Endothelial cell of umbilical vein (primary cell): ENCODE measurements at regions not wholly inside any gene's neighbourhood (a gene's known extent, or its start where the extent isn't known, plus 50 kb on each side); places are given as distances from the start of the nearest gene placed in this dataset.

Source experiments
- BruUV-seq: library from RNA; stranded (reverse); fragments of 400-500 nt; replicated peaks from 2 replicates; lab custom pipeline; 2021; lab: Mats Ljungman, UMichigan
- CTCF ChIA-PET: fragments of 300-600, 350-600 bp; sonication (Branson Sonifier 250); formaldehyde crosslinking; loops from one replicate; lab custom pipeline; 2021; ENCODE audit warnings: antibody characterized with exemption, inconsistent platforms; lab: Charles Lee
- POLR2A ChIA-PET: fragments of 300-600, 350-600 bp; sonication (Branson Sonifier 250); formaldehyde crosslinking; loops from one replicate; lab custom pipeline; 2021; ENCODE audit warnings: antibody characterized with exemption, inconsistent platforms; lab: Charles Lee
- DNase-seq: peaks from one replicate; pipeline ENCODE4 v3.0.0-alpha.2; 2011; ENCODE audit warnings: low read depth, low spot score
- FAIRE-seq: peaks from 2 replicates; lab custom pipeline; 2011; peaks lifted over from hg19 to GRCh38; lab: Jason Lieb, UNC
- H2AFZ ChIP-seq: 2 replicates; pipeline ENCODE4 v1.6.0; 2012; ENCODE audit warnings: low read depth, low read length, control low read depth, inconsistent platforms
- H3K27ac ChIP-seq: 2 replicates; pipeline ENCODE4 v1.5.1; 2011; ENCODE audit warnings: low read depth, mild to moderate bottlenecking, control low read depth, low read length, moderate library complexity; ENCODE audit not compliant: insufficient read depth
- H3K27me3 ChIP-seq, 2 experiments: 2 replicates each; pipeline versions ENCODE4 v1.6.0 to v1.6.1; 2011; ENCODE audit warnings: low read length in 2 of 2, mixed read lengths in 1 of 2; ENCODE audit not compliant: control insufficient read depth in 2 of 2, insufficient read depth in 2 of 2
- H3K36me3 ChIP-seq, 2 experiments: 2 replicates in 1 of 2; 3 replicates in 1 of 2; pipeline ENCODE4 v1.5.1; 2011; ENCODE audit warnings: low read length in 2 of 2, mild to moderate bottlenecking in 1 of 2, moderate library complexity in 1 of 2; ENCODE audit not compliant: control insufficient read depth in 2 of 2, insufficient read depth in 2 of 2; ENCODE audit errors: extremely low read depth in 1 of 2
- H3K4me1 ChIP-seq: 3 replicates; pipeline ENCODE4 v1.5.1; 2011; ENCODE audit warnings: mild to moderate bottlenecking, low read length; ENCODE audit not compliant: control insufficient read depth, insufficient read depth; ENCODE audit errors: extremely low read depth
- H3K4me2 ChIP-seq: 2 replicates; pipeline ENCODE4 v1.6.1; 2011; ENCODE audit warnings: low read length, control low read depth, mixed read lengths; ENCODE audit not compliant: insufficient read depth
- H3K4me3 ChIP-seq, 3 experiments: fragments of 200-600 bp in 1 of 3; sonication (generic), shearing (Covaris generic) in 1 of 3; replicated peaks in 1 of 3; 2 replicates each; pipeline ENCODE4 v1.5.1; 2011 to 2016; ENCODE audit warnings: control low read depth in 3 of 3, low read length in 3 of 3, mild to moderate bottlenecking in 2 of 3, inconsistent platforms in 1 of 3, low read depth in 1 of 3, moderate library complexity in 1 of 3; ENCODE audit not compliant: insufficient read depth in 1 of 3
- H3K79me2 ChIP-seq: 2 replicates; pipeline ENCODE4 v1.6.0; 2012; ENCODE audit warnings: low read length, inconsistent platforms; ENCODE audit not compliant: control insufficient read depth, insufficient read depth
- H3K9ac ChIP-seq: replicated peaks from 2 replicates; pipeline ENCODE3; 2011; ENCODE audit warnings: low read length, control low read depth; ENCODE audit not compliant: insufficient read depth; ENCODE audit errors: extremely low read depth
- H3K9me1 ChIP-seq: replicated peaks from 3 replicates; pipeline ENCODE4 v1.6.0; 2011; ENCODE audit warnings: mild to moderate bottlenecking, low read length; ENCODE audit not compliant: control insufficient read depth, insufficient read depth; ENCODE audit errors: extremely low read depth
- H3K9me3 ChIP-seq: replicated peaks from 2 replicates; pipeline ENCODE4 v1.5.1; 2012; ENCODE audit warnings: low read length, inconsistent platforms; ENCODE audit not compliant: control insufficient read depth, insufficient read depth
- H4K20me1 ChIP-seq: replicated peaks from 2 replicates; pipeline ENCODE3; 2011; ENCODE audit warnings: mild to moderate bottlenecking, low read length; ENCODE audit not compliant: control insufficient read depth, insufficient read depth; ENCODE audit errors: extremely low read depth
- EZH2 ChIP-seq: IDR thresholded peaks from 2 replicates; pipeline ENCODE4 v1.6.1; 2012; ENCODE audit warnings: borderline replicate concordance, low read depth, mild to moderate bottlenecking, moderate library complexity, low read length, inconsistent platforms; ENCODE audit not compliant: severe bottlenecking
- FOS ChIP-seq: IDR thresholded peaks from 2 replicates; pipeline ENCODE4 v1.6.1; 2011; ENCODE audit warnings: mild to moderate bottlenecking, low read length, moderate library complexity, borderline replicate concordance; ENCODE audit not compliant: insufficient read depth
- GATA2 ChIP-seq: IDR thresholded peaks from 2 replicates; pipeline ENCODE4 v1.7.0; 2011; ENCODE audit warnings: low read depth, mild to moderate bottlenecking, moderate library complexity, mixed read lengths, low read length; ENCODE audit not compliant: insufficient read length, insufficient read depth
- JUN ChIP-seq: IDR thresholded peaks from 2 replicates; pipeline ENCODE4 v1.6.1; 2011; ENCODE audit warnings: borderline replicate concordance, low read depth; ENCODE audit not compliant: insufficient read length, insufficient read depth
- MAX ChIP-seq: IDR thresholded peaks from 2 replicates; pipeline ENCODE4 v1.6.1; 2011; ENCODE audit not compliant: insufficient read depth, insufficient read length
- MYC ChIP-seq: IDR thresholded peaks from one replicate; pipeline ENCODE4 v1.6.1; 2011; ENCODE audit warnings: mild to moderate bottlenecking, low read depth, low read length
- POLR2A ChIP-seq: IDR thresholded peaks from 2 replicates; pipeline ENCODE4 v1.6.1; 2012; ENCODE audit warnings: low read depth, mild to moderate bottlenecking, control low read depth, low read length
- POLR2AphosphoS5 ChIP-seq: IDR thresholded peaks from 2 replicates; pipeline ENCODE4 v1.6.1; 2012; ENCODE audit warnings: low read depth, mild to moderate bottlenecking, control low read depth, low read length, moderate library complexity; ENCODE audit not compliant: insufficient read depth
- dilution Hi-C: fragments of 300-500 bp; cut with MboI; formaldehyde crosslinking; loops from one replicate; pipeline ENCODE4 v1.15.0; 2019; ENCODE audit warnings: low sequenced_read_pairs; ENCODE audit not compliant: extremely low pct_ligation_motif_present
- intact Hi-C: fragments of 100-400 bp; cut with micrococcal nuclease; formaldehyde crosslinking; loops from one replicate; pipeline ENCODE4 v1.10.0; 2022
- TF ChIP-seq, protein P1 (sequence below), 2 donors: IDR thresholded peaks; 1 replicate in 1 of 2; 2 replicates in 1 of 2; pipeline ENCODE4 v1.5.1; 2011; ENCODE audit warnings: low read length in 2 of 2, mild to moderate bottlenecking in 2 of 2, moderate library complexity in 2 of 2, control low read depth in 1 of 2, inconsistent platforms in 1 of 2, low read depth in 1 of 2; ENCODE audit not compliant: insufficient read depth in 1 of 2; ENCODE audit errors: extremely low read depth in 1 of 2

GRCh38 chrX:38959736-38960135 lies 158.5 kb downstream of the MID1IP1 start:
- ChIA-PET CTCF (no interaction called here), POLR2A (no interaction called here)
- Histone ChIP-seq H3K27ac (no peak overlapping the region), H3K79me2 (no peaks in the 10 kb centered on the region), H3K4me3 (no peak overlapping the region), H3K27me3 (no peaks in the 10 kb centered on the region), H3K36me3 (no peaks in the 10 kb centered on the region), H3K4me1 (no peaks in the 10 kb centered on the region), H4K20me1 (no peaks in the 10 kb centered on the region), H3K4me2 (no peak overlapping the region), H3K9ac (no peak overlapping the region), H3K9me1 (no peaks in the 10 kb centered on the region), H2AFZ (no peak overlapping the region), H3K9me3 (no peaks in the 10 kb centered on the region)
- no TSS peak for BruUV-seq
- dilution Hi-C loops (no loop called here), intact Hi-C loops (no loop called here)
- DNase-seq: no peak
- TF ChIP-seq GATA2 (no peak), MYC (no peak), MAX (no peak)
- no peak for FAIRE-seq

DNA sequence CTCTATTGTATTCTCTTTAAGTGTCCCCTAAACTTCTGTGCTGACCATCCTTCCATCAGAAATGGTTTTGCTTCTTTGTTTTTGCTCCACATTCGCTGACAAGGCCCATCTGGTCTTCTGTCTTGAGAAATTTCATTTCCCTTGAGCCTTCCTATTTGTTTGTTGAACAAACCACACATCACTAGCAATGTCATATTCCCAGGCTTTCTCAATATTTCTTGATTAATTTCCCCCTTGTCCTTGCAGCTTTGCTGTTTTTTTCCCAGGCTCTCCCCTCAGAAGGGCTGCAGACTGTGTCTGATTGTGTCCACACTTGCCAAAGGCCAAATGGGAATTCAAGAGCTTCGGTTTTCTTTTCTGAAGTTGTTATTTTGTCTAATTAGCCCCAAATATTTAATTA lies 158.9 kb downstream of the MID1IP1 start:
- ChIA-PET POLR2A (no interaction called here), CTCF (no interaction called here)
- Histone ChIP-seq H3K4me1 (no peaks in the 10 kb centered on the region), H3K4me3 (no peak overlapping the region), H2AFZ (no peak overlapping the region), H4K20me1 (no peaks in the 10 kb centered on the region), H3K9ac (no peak overlapping the region), H3K9me1 (no peaks in the 10 kb centered on the region), H3K79me2 (no peaks in the 10 kb centered on the region), H3K4me2 (no peak overlapping the region), H3K27ac (no peak overlapping the region), H3K9me3 (no peaks in the 10 kb centered on the region), H3K27me3 (no peaks in the 10 kb centered on the region), H3K36me3 (no peaks in the 10 kb centered on the region)
- BruUV-seq: no TSS peak
- no peak for DNase-seq
- intact Hi-C loops: no loop called here
- dilution Hi-C loops: no loop called here
- TF ChIP-seq, protein P1, sequence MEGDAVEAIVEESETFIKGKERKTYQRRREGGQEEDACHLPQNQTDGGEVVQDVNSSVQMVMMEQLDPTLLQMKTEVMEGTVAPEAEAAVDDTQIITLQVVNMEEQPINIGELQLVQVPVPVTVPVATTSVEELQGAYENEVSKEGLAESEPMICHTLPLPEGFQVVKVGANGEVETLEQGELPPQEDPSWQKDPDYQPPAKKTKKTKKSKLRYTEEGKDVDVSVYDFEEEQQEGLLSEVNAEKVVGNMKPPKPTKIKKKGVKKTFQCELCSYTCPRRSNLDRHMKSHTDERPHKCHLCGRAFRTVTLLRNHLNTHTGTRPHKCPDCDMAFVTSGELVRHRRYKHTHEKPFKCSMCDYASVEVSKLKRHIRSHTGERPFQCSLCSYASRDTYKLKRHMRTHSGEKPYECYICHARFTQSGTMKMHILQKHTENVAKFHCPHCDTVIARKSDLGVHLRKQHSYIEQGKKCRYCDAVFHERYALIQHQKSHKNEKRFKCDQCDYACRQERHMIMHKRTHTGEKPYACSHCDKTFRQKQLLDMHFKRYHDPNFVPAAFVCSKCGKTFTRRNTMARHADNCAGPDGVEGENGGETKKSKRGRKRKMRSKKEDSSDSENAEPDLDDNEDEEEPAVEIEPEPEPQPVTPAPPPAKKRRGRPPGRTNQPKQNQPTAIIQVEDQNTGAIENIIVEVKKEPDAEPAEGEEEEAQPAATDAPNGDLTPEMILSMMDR (IDR thresholded peaks at IDR 0.05; ENCODE audit: extremely low read depth in 1 of 2, insufficient read depth in 1 of 2, low read depth in 1 of 2, low read length in 2 of 2): no peak
- no peak for TF ChIP-seq JUN
- no peak for TF ChIP-seq GATA2
- no peak for TF ChIP-seq MYC
- no peak for TF ChIP-seq MAX
- no peak for TF ChIP-seq FOS
- no peak for TF ChIP-seq POLR2A
- no peak for TF ChIP-seq EZH2
- no peak for TF ChIP-seq POLR2AphosphoS5
- FAIRE-seq: no peak
